ENCODE measurements at regions not wholly inside any gene's neighbourhood (a gene's known extent, or its start where the extent isn't known, plus 50 kb on each side); places are given as distances from the start of the nearest gene placed in this dataset.
A peak's percentile ranks its signal among the peaks of the same experiment; 100 is the strongest.
"Not testable (repeated sequence)": the region's sequence is repeated elsewhere in the genome, so short reads cannot be mapped to it uniquely, and the experiment has no call there.

DNA sequence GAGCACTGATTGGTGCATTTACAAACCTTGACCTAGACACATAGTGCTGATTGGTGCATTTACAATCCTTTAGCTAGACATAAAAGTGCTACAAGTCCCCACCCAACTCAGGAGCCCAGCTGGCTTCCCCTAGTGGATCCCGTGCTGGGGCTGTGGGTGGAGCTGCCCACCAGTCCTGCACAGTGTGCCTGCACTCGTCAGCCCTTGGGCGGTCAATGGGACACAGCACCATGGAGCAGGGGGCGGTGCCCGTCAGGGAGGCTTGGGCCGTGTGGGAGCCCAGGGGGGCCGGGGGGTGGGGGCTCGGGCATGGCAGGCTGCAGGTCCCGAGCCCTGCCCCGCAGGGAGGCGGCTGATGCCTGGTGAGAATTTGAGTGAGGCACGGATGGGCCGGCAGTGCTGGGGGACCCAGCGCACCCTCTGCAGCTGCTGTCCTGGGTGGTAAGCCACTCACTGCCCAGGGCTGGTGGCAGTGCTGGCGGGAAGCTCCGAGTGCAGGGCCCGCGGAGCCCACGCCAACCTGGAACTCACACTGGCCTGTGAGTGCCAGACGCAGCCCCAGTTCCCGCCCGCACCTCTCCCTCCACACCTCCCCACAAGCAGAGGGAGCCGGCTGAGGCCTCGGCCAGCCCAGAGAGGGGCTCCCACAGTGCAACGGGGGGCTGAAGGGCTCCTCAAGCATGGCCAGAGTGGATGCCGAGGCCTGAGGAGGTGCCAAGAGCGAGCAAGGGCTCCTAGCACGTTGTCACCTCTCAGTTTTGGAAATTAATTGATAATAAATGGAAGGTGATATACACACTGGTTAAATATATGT, 207.7 kb downstream of the RAP2B start:
- ChIA-PET POLR2A (no interaction called here), CTCF (no interaction called here)
- no peaks in the 10 kb centered on the region for H3K36me3 ChIP-seq (ENCODE audit: control insufficient read depth in 2 of 3, insufficient read depth in 3 of 3, low read length in 3 of 3)
- ATAC-seq (no peak), DNase-seq (no peak)
- no peaks in the 10 kb centered on the region for H3K27me3 Mint-ChIP-seq
- H3K4me3 Mint-ChIP-seq: no peak overlapping the region
- peaks cover 0 to 2% (median 0%) of the 10 kb centered on the region in 3 experiments for H3K9me3 ChIP-seq (ENCODE audit: control insufficient read depth in 2 of 3, low read length in 3 of 3)
- H3K9me3 Mint-ChIP-seq: peaks cover 0 to 24% (median 9%) of the 10 kb centered on the region in 11 donors
- H3K27ac ChIP-seq (ENCODE audit: low read depth, low read length): no peak overlapping the region
- H3K36me3 Mint-ChIP-seq: peaks cover 0 to 10% (median 0%) of the 10 kb centered on the region in 5 donors
- H3K4me1 ChIP-seq (ENCODE audit: control insufficient read depth in 2 of 2, insufficient read depth in 2 of 2, low read length in 2 of 2): no peaks in the 10 kb centered on the region
- intact Hi-C loops (cut with micrococcal nuclease): no loop called here
- no peak overlapping the region for H3K27ac Mint-ChIP-seq
- no peak overlapping the region for H3K4me3 ChIP-seq (ENCODE audit: low read length)
- no peaks in the 10 kb centered on the region for H3K27me3 ChIP-seq (ENCODE audit: control insufficient read depth in 2 of 2, insufficient read depth in 2 of 2, low read length in 2 of 2)
- peaks cover 0 to 2% (median 0%) of the 10 kb centered on the region in 7 donors for H3K4me1 Mint-ChIP-seq

DNA sequence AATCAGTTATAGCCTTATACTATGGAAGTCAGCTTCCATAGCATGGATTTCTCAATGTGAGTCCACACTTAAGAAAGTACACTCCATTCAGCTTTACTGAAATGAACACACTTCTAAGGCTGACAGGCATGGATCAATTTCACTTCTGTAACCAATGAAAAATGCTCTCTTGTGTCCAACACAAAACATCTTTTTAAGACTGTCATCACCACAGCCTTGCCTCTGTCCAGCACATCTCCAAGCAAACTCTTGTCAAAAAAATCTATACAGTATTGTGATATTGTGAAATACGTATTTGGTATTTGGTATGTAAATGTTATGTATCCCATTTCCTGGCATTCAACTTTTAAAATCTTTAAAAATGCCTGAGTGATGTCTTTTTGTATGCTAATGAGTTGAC, 208.7 kb downstream of the RAP2B start:
- no peaks in the 10 kb centered on the region for H3K4me1 ChIP-seq (ENCODE audit: control insufficient read depth in 2 of 2, insufficient read depth in 2 of 2, low read length in 2 of 2)
- Mint-ChIP-seq H3K4me3 (no peak overlapping the region), H3K9me3 (peaks cover 0 to 15% (median 3%) of the 10 kb centered on the region in 11 donors), H3K4me1 (peaks cover 0 to 5% (median 0%) of the 10 kb centered on the region in 7 donors), H3K27ac (no peak overlapping the region), H3K27me3 (no peaks in the 10 kb centered on the region), H3K36me3 (peaks cover 0 to 6% (median 0%) of the 10 kb centered on the region in 5 donors)
- ATAC-seq: no peak
- DNase-seq: no peak
- no peaks in the 10 kb centered on the region for H3K36me3 ChIP-seq (ENCODE audit: control insufficient read depth in 2 of 3, insufficient read depth in 3 of 3, low read length in 3 of 3)
- no peaks in the 10 kb centered on the region for H3K9me3 ChIP-seq (ENCODE audit: control insufficient read depth in 2 of 3, low read length in 3 of 3)
- ChIA-PET CTCF (no interaction called here), POLR2A (no interaction called here)
- H3K4me3 ChIP-seq (ENCODE audit: low read length): no peak overlapping the region
- H3K27me3 ChIP-seq (ENCODE audit: control insufficient read depth in 2 of 2, insufficient read depth in 2 of 2, low read length in 2 of 2): no peaks in the 10 kb centered on the region
- no peak overlapping the region for H3K27ac ChIP-seq (ENCODE audit: low read depth, low read length)
- intact Hi-C loops (cut with micrococcal nuclease): no loop called here

DNA sequence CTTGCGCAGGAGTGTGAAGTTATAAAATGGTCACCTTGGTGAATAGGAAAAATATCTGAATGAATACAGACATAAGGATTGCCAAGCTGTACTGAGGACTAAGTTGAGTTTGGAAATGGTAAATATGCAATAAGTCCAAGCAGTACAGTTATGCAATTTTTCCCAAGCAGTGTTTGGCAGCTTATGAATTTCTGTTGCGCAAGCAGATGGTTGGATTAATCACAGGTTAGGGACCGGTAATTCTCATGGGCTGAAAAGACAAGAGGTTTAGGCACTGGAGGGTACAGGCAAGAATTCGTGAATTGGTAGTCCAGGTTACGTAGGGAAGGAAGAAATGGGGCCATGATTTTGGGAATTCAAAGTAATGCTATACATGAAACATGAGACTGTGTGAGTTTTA, 210.3 kb downstream of the RAP2B start:
- CTCF ChIA-PET: no interaction called here
- no peak overlapping the region for H3K27ac Mint-ChIP-seq
- no peak for ATAC-seq
- Histone ChIP-seq H3K9me3 (ENCODE audit: control insufficient read depth in 2 of 3, low read length in 3 of 3) (no peaks in the 10 kb centered on the region), H3K27me3 (ENCODE audit: control insufficient read depth in 2 of 2, insufficient read depth in 2 of 2, low read length in 2 of 2) (no peaks in the 10 kb centered on the region), H3K36me3 (ENCODE audit: control insufficient read depth in 2 of 3, insufficient read depth in 3 of 3, low read length in 3 of 3) (no peaks in the 10 kb centered on the region), H3K4me1 (ENCODE audit: control insufficient read depth in 2 of 2, insufficient read depth in 2 of 2, low read length in 2 of 2) (no peaks in the 10 kb centered on the region), H3K27ac (ENCODE audit: low read depth, low read length) (no peak overlapping the region), H3K4me3 (ENCODE audit: low read length) (no peak overlapping the region)
- DNase-seq: no peak
- H3K4me3 Mint-ChIP-seq: no peak overlapping the region
- no peaks in the 10 kb centered on the region for H3K27me3 Mint-ChIP-seq
- intact Hi-C loops (cut with micrococcal nuclease): no loop called here
- POLR2A ChIA-PET: no interaction called here
- peaks cover 0 to 5% (median 0%) of the 10 kb centered on the region in 11 donors for H3K9me3 Mint-ChIP-seq
- peaks cover 0 to 5% (median 0%) of the 10 kb centered on the region in 5 donors for H3K36me3 Mint-ChIP-seq
- H3K4me1 Mint-ChIP-seq: peaks cover 0 to 5% (median 0%) of the 10 kb centered on the region in 7 donors

DNA sequence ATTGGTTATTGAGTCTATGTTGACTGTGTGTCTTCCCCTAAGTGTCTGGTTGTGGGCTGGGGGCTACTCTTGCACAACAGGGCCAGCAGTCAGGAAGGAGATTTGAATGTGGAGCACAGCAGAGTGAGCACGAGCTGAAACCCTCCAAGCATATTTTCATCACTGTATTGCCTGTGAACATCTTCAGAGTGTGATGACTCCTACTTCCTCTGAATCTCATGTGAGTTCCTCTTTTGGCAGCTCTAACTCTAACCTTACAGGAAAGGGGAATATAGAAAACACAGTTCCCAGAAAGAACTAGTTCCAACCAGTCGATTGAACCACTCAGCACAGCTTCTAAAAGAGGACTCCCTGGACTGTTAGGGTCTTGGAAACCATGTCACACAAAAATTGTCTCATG, 211.6 kb downstream of the RAP2B start:
- Histone ChIP-seq H3K9me3 (ENCODE audit: control insufficient read depth in 2 of 3, low read length in 3 of 3) (no peaks in the 10 kb centered on the region), H3K27ac (ENCODE audit: low read depth, low read length) (no peak overlapping the region), H3K27me3 (ENCODE audit: control insufficient read depth in 2 of 2, insufficient read depth in 2 of 2, low read length in 2 of 2) (no peaks in the 10 kb centered on the region), H3K4me1 (ENCODE audit: control insufficient read depth in 2 of 2, insufficient read depth in 2 of 2, low read length in 2 of 2) (no peaks in the 10 kb centered on the region), H3K4me3 (ENCODE audit: low read length) (no peak overlapping the region), H3K36me3 (ENCODE audit: control insufficient read depth in 2 of 3, insufficient read depth in 3 of 3, low read length in 3 of 3) (no peaks in the 10 kb centered on the region)
- no peak for DNase-seq
- Mint-ChIP-seq H3K4me1 (peaks cover 0 to 5% (median 0%) of the 10 kb centered on the region in 7 donors), H3K4me3 (no peak overlapping the region), H3K9me3 (peaks cover 0 to 5% (median 0%) of the 10 kb centered on the region in 11 donors), H3K27me3 (no peaks in the 10 kb centered on the region), H3K36me3 (peaks cover 0 to 5% (median 0%) of the 10 kb centered on the region in 5 donors), H3K27ac (no peak overlapping the region)
- intact Hi-C loops (cut with micrococcal nuclease): no loop called here
- ChIA-PET POLR2A (no interaction called here), CTCF (interaction anchor here (0.7 kb wide), 1 partner anchor 30 kb away, joined by 4 read pairs; no protein-coding TSS in a partner anchor)
- peak; percentile 91 for ATAC-seq

DNA sequence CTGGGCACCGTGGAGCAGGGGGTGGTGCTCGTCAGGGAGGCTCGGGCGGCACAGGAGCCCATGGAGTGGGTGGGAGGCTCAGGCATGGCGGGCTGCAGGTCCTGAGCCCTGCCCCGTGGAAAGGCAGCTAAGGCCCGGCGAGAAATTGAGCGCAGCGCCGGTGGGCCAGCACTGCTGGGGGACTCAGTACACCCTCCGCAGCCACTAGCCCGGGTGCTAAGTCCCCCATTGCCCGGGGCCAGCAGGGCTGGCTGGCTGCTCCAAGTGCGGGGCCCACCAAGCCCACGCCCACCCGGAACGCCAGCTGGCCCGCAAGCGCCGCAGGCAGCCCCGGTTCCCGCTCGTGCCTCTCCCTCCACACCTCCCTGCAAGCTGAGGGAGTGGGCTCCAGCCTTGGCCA, 216.3 kb downstream of the RAP2B start:
- H3K27me3 Mint-ChIP-seq; POLR2A ChIA-PET; intact Hi-C loops (cut with micrococcal nuclease): not testable (repeated sequence)

DNA sequence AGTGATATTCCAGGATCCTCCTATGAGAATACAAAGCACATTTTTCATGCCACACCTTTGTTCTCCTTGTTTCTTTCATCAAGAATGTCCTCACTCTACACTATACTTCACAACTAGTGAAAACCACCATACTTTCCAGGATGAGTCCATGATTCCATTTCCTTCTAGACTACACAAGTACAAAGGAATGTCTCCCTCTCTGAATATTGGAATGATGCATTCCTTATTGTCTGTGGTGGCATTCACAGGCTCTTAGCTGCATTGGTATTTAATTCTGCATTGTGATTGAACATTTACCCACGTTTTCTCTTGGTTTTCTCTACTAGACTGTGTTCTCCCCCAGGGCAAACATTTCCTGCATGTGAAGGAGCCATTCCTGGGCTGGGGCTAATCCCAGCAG, 217.5 kb downstream of the RAP2B start:
- Histone ChIP-seq H3K27ac (ENCODE audit: low read depth, low read length) (no peak overlapping the region), H3K4me3 (ENCODE audit: low read length) (no peak overlapping the region), H3K36me3 (ENCODE audit: control insufficient read depth in 2 of 3, insufficient read depth in 3 of 3, low read length in 3 of 3) (no peaks in the 10 kb centered on the region), H3K4me1 (ENCODE audit: control insufficient read depth in 2 of 2, insufficient read depth in 2 of 2, low read length in 2 of 2) (no peaks in the 10 kb centered on the region), H3K27me3 (ENCODE audit: control insufficient read depth in 2 of 2, insufficient read depth in 2 of 2, low read length in 2 of 2) (no peaks in the 10 kb centered on the region), H3K9me3 (ENCODE audit: control insufficient read depth in 2 of 3, low read length in 3 of 3) (no peaks in the 10 kb centered on the region)
- H3K27me3 Mint-ChIP-seq: no peaks in the 10 kb centered on the region
- ATAC-seq: no peak
- peaks cover 0 to 11% (median 3%) of the 10 kb centered on the region in 7 donors for H3K4me1 Mint-ChIP-seq
- no peak for DNase-seq
- H3K27ac Mint-ChIP-seq: no peak overlapping the region
- CTCF ChIA-PET: no interaction called here
- intact Hi-C loops (cut with micrococcal nuclease): no loop called here
- H3K9me3 Mint-ChIP-seq: no peaks in the 10 kb centered on the region
- H3K4me3 Mint-ChIP-seq: no peak overlapping the region
- POLR2A ChIA-PET: no interaction called here
- H3K36me3 Mint-ChIP-seq: peaks cover 0 to 3% (median 0%) of the 10 kb centered on the region in 5 donors

More for the DNA sequence above, 216.3 kb downstream of the RAP2B start:
- H3K4me1 ChIP-seq (ENCODE audit: control insufficient read depth in 2 of 2, insufficient read depth in 2 of 2, low read length in 2 of 2); H3K4me3 ChIP-seq (ENCODE audit: low read length); H3K36me3 Mint-ChIP-seq; DNase-seq; H3K36me3 ChIP-seq (ENCODE audit: control insufficient read depth in 2 of 3, insufficient read depth in 3 of 3, low read length in 3 of 3); H3K27me3 ChIP-seq (ENCODE audit: control insufficient read depth in 2 of 2, insufficient read depth in 2 of 2, low read length in 2 of 2); H3K9me3 Mint-ChIP-seq; H3K4me3 Mint-ChIP-seq; H3K27ac ChIP-seq (ENCODE audit: low read depth, low read length); H3K9me3 ChIP-seq (ENCODE audit: control insufficient read depth in 2 of 3, low read length in 3 of 3); CTCF ChIA-PET; ATAC-seq; H3K4me1 Mint-ChIP-seq; H3K27ac Mint-ChIP-seq: not testable (repeated sequence)

DNA sequence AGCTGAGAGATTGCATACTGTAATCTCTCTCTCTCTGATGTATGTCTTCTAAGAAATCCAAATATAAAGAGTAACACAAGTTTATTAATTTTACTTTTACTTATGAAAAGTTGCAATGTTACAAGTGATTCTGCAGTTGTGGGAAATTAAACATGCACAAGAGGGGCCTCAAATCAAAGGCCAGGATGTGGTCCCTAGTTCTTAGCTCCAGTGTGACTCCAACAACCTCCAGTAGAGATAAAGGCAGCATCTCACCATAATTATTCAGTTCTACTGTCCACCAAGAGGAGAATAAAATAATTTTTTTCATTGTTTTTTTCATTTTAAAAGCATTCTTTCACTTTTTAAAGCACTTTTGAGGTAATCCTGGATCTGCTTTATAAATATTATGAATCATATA, 223.3 kb downstream of the RAP2B start:
- H3K4me1 Mint-ChIP-seq: peaks cover 0 to 17% (median 11%) of the 10 kb centered on the region in 7 donors
- POLR2A ChIA-PET: no interaction called here

More for the DNA sequence above, 223.3 kb downstream of the RAP2B start:
- Histone ChIP-seq H3K27me3 (ENCODE audit: control insufficient read depth in 2 of 2, insufficient read depth in 2 of 2, low read length in 2 of 2) (no peaks in the 10 kb centered on the region), H3K36me3 (ENCODE audit: control insufficient read depth in 2 of 3, insufficient read depth in 3 of 3, low read length in 3 of 3) (no peaks in the 10 kb centered on the region), H3K27ac (ENCODE audit: low read depth, low read length) (no peak overlapping the region), H3K9me3 (ENCODE audit: control insufficient read depth in 2 of 3, low read length in 3 of 3) (no peaks in the 10 kb centered on the region), H3K4me1 (ENCODE audit: control insufficient read depth in 2 of 2, insufficient read depth in 2 of 2, low read length in 2 of 2) (peaks cover 0 to 3% of the 10 kb centered on the region in 2 donors), H3K4me3 (ENCODE audit: low read length) (no peak overlapping the region)
- H3K9me3 Mint-ChIP-seq: no peaks in the 10 kb centered on the region
- no peak overlapping the region for H3K27ac Mint-ChIP-seq
- DNase-seq: peak in 4 of 9 donors; percentile 3 to 23 (median 18)
- no peaks in the 10 kb centered on the region for H3K27me3 Mint-ChIP-seq
- no peak for ATAC-seq
- CTCF ChIA-PET: no interaction called here
- H3K4me3 Mint-ChIP-seq: no peak overlapping the region
- no peaks in the 10 kb centered on the region for H3K36me3 Mint-ChIP-seq
- intact Hi-C loops (cut with micrococcal nuclease): no loop called here
